HG03342 (cell line): ENCODE measurements at regions not wholly inside any gene's neighbourhood (a gene's known extent, or its start where the extent isn't known, plus 50 kb on each side); places are given as distances from the start of the nearest gene placed in this dataset.

ENCODE experiments used
- ATAC-seq: cut with Tn5 transposase; IDR thresholded peaks from one replicate; pipeline ENCODE4 v1.9.1; 2021; ENCODE audit warnings: mild to moderate bottlenecking, moderate library complexity; ENCODE audit not compliant: unreplicated experiment

DNA sequence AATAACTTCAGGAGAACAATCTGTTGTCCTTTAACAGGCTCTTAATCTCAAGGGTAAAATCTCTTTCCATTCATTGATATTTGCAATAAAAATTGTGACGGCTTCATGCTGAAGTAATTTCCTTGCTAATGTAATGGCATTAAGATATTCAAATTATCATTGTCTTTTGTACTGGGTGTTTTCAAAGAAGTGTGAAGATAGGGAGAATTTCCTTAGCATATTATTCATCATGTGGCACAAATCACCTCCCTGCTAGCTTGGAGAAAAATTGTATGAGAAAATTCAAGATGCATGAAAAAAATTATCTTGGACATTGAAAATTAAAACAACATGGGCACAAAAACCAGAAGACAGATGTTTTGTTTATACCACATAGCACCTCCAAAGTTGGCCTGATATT lies 63.6 kb upstream of the ARID2 start:
- no peak for ATAC-seq

DNA sequence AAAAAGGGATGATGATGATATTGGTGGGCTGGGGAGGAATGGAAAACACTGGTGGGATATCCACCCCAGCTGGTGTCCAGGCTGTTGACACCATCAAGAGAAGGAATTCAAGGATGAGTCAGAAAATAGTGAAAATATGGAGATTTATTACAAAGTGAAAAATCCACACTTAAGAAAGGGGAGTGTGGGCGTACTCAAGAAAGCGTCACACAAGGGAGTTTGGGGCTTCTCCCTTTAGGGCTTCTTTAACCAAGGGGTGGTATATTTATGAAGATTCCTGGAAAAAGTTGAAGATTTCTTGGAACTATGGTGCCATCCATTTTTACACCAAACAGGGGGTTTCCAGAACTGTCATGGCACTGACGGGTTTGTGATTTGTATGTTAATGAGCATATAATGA lies 63.1 kb upstream of the ARID2 start:
- no peak for ATAC-seq

DNA sequence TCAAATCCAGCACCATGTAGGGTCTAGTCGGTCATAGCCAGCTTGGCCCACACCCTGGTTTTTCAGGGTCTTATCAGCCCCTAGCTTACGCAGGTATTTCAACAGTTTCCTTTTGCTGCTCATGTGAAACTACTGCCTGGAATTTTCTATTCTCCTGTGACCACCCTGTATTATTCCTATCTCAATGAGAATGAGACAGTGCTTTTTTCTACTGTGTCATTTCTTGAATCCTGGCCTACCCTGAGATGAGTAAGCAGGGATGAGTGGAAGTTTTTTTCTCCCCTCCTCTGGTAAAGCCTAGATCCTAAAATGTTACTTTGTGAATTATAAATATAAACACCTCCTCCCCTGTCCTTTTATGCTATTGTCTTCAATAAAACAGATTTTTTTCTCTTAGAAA lies 62.7 kb upstream of the ARID2 start:
- no peak for ATAC-seq

DNA sequence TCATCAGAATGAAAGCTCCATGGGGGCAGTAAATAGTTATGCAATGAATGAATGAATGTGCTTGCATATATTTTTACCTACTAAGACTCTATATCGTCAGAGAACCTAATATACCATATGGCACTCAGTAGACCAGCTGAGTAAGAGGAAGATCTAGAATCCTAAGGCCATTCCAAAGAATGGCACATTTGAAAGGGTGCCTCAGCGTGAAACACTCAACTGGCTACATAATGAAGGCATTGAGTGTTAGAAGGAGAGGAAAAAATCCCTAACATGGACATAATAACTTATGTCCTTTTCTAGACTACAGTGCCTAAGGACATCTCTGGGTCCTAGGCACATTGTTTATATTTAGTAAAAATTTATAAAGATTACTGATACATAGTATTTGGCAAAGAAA lies 61.7 kb upstream of the ARID2 start:
- no peak for ATAC-seq

DNA sequence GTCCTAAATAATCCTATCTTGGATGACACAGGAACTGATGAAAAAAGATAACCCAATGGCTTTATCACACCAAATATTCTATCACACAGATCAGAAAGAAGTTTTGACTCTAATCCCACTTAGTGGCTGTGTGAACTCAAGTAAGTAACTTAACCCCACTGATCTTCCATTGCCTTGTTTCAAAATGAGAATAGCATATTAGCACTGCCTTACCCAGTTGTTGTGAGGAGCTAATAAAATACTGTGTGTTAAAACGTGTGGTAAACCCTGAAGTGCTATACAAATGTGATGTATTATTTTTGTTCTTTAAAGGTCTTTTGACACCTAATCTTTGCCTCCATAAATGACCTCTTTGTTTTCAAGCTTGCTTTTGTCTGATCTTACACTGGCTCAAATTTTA lies 60.9 kb upstream of the ARID2 start:
- peak; percentile 10 for ATAC-seq

DNA sequence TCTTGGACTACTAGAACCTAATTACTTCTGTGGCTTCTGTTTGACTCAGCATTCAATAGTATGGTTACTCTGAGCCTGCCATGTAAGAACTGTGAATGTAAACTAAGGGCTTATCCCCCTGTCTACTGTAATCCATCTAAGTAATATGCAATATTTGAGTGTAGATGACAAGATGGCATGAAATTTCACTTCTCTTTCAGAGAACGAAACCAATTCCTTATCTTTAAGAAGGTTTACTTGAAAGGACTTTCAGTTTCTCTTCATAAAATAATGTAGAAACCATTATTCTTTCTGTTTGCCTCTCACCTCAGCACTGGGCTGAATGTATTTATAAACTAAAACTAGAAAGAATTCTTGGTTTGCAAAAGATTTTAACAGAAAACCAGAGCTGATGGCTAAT lies 60.4 kb upstream of the ARID2 start:
- peak; percentile 80 for ATAC-seq

DNA sequence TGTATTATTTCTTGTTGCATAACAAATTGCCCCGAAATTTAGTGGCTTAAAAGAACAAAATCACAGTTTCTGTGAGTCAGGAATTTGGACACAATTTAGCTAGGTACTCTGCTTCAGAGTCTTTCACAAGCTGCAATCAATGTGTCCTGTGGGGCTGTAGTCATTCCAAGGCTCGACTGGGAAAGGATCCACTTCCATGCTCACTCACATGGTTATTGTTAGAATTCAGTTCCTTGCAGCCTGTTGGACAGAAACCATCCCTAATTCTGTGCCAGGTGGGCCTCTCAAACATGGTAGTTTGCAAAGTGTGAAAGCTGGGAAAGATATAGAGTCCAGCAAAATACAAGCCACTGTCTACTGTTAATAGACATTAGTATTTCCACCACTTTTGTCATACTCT lies 59.7 kb upstream of the ARID2 start:
- no peak for ATAC-seq

DNA sequence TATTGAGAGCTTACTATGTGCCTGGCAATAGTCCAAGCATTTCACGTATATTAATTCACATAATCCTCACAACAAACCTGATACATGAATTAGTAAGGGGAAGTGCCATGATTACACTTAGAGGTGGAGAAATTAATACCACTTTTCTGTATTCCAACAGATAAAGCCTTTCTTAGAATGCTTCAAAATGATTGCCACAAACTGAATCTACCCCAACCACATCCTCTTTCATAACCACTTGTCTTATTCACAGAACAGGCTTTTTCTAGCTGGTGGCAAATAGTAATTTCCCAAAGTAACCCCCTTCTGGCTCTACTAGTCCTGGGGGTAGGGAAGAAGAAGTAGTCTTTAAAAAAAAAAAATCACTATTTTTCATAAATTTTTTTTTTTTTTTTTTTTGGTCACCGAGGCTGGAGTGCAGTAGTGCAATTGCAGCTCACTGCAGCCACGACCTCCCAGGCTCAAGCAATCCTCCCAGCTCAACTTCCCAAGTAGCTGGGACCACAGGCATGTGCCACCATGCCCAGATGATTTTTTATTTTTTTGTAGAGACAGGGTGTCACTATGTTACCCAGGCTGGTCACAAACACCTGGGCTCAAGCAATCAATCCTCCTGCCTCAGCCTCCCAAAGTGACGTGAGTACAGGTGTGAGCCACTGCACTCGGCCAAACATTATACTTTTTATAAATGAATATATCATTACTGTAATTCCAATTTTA lies 59.0 kb upstream of the ARID2 start:
- ATAC-seq: peak; percentile 59

DNA sequence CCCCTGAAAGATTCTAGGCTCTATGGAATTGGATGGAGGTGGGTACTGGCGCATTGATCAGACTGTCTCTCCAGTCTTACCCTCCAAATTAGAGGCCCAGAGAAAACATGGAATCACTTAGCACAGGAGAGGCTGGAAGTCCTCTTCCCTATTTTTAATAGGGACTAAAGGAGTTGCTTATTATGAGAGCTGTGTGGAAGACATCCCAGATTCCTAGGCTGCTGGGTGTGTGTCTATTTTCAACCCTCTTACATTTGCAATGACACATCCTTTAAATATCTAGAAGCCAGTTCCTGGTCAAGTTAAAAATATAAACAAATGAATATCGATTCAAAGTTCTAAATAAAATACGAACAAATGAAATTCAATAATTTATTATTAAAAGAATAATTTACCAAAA lies 58.3 kb upstream of the ARID2 start:
- no peak for ATAC-seq

DNA sequence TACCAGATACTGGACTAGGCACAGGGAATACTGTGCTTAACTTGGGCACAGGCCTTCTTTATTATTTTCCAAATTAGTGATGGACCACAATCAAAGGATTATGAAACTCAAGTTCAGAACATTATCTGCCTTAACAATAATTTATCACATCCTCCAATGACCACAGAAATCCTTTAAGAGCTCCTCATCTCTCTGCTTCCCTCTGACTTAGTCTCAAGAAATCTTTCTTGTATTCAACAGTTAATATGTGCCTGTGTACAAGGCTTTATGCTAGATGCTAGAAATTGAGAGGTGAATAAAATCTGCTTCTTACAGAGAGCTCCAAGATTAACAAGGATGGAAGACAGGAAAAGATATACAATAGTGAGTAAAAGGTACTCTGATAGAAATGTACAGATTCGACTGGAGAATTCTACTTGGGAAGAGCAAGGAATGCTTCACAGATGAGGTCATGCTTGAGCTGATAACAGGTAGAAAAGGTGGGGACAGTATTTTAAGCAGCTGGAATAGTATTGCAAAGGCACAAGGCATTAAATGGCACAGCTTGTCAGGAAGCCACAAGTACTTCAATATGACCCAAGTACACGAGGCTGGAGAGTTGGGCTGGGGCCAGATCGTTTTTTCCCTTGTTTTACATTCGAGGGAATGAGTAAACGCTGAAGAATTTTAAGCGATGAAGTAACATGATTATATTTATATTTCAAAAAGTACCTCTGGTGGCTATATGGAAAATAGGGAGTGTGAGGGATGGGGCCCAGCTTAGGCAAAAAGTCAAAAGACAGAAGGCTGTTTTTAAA lies 55.1 kb upstream of the ARID2 start:
- no peak for ATAC-seq

DNA sequence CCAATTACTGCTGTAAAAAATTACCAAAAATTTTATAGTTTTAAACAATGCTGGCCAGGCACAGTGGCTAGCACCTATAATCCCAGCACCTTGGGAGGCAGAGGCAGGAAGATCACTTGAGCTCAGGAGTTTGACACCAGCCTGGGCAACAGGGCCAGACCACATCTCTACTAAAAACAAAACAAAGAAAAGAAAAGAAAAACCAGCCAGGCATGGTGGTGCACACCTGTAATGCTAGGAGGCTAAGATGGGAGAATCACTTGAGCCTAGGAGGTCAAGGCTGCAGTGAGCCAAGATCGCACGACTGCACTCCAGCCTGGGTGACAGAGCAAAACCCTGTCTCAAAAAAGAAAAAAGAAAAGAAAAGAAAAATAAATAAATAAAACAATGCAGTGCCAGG lies 54.0 kb upstream of the ARID2 start:
- no peak for ATAC-seq
